T-helper 17 cell (primary cell): ENCODE measurements at regions not wholly inside any gene's neighbourhood (a gene's known extent, or its start where the extent isn't known, plus 50 kb on each side); places are given as distances from the start of the nearest gene placed in this dataset.
"Not testable (repeated sequence)": the region's sequence is repeated elsewhere in the genome, so short reads cannot be mapped to it uniquely, and the experiment has no call there.

Source experiments
- ATAC-seq: fragments of 150-1000 bp; cut with Tn5 transposase; 2 replicates; pipeline ENCODE4 v1.10.0; 2021; ENCODE audit warnings: mild to moderate bottlenecking, moderate library complexity
- DNase-seq, 3 donors: peaks; one replicate each; pipeline versions ENCODE4 v3.0.0 to v3.0.0-alpha.2; 2020 to 2021
- H3K9me3 ChIP-seq: one replicate; pipeline ENCODE4 v1.7.0; 2013; ENCODE audit warnings: low read length, mild to moderate bottlenecking; ENCODE audit not compliant: control insufficient read depth, poor library complexity, severe bottlenecking
- H3K27ac Mint-ChIP-seq: one replicate; pipeline ENCODE4 v1.8.0; 2022; ENCODE audit warnings: mild to moderate bottlenecking, moderate library complexity, mixed read lengths
- H3K27me3 Mint-ChIP-seq: one replicate; pipeline ENCODE4 v1.8.0; 2022; ENCODE audit warnings: mixed read lengths
- H3K36me3 Mint-ChIP-seq: one replicate; pipeline ENCODE4 v1.8.0; 2022; ENCODE audit warnings: low read depth, mixed read lengths
- H3K4me1 Mint-ChIP-seq: one replicate; pipeline ENCODE4 v1.8.0; 2022; ENCODE audit warnings: mild to moderate bottlenecking, mixed read lengths
- H3K4me3 Mint-ChIP-seq: one replicate; pipeline ENCODE4 v1.8.0; 2022; ENCODE audit warnings: mild to moderate bottlenecking, moderate library complexity, mixed read lengths

- peaks cover 5% of the 10 kb centered on the region for H3K27me3 Mint-ChIP-seq
- no peaks in the 10 kb centered on the region for H3K4me1 Mint-ChIP-seq
- ATAC-seq (no peak), DNase-seq (no peak)
- H3K9me3 ChIP-seq = no peaks in the 10 kb centered on the region
- no peaks in the 10 kb centered on the region for H3K36me3 Mint-ChIP-seq
- H3K4me3 Mint-ChIP-seq = no peak overlapping the region
- H3K27ac Mint-ChIP-seq = no peak overlapping the region
These were observed 68.7 kb upstream of the SLC1A3 start for GRCh38 chr5:36537724-36538123.

- Mint-ChIP-seq H3K4me3 (no peak overlapping the region), H3K27ac (no peak overlapping the region), H3K36me3 (no peaks in the 10 kb centered on the region), H3K4me1 (no peaks in the 10 kb centered on the region), H3K27me3 (no peaks in the 10 kb centered on the region)
- no peak for ATAC-seq
- H3K9me3 ChIP-seq = no peaks in the 10 kb centered on the region
- DNase-seq = no peak
These were observed 53.6 kb upstream of the SLC1A3 start for GRCh38 chr5:36552651-36553393.

GRCh38 chr5:36555035-36555434, 51.4 kb upstream of the SLC1A3 start:
- ATAC-seq, DNase-seq, H3K27ac Mint-ChIP-seq, H3K36me3 Mint-ChIP-seq, H3K4me3 Mint-ChIP-seq, H3K27me3 Mint-ChIP-seq, H3K9me3 ChIP-seq, H3K4me1 Mint-ChIP-seq: not testable (repeated sequence)
